BJ (cell line): ENCODE measurements at regions not wholly inside any gene's neighbourhood (a gene's known extent, or its start where the extent isn't known, plus 50 kb on each side); places are given as distances from the start of the nearest gene placed in this dataset.
A peak's percentile ranks its signal among the peaks of the same experiment; 100 is the strongest.

Source experiments
- CTCF ChIA-PET: fragments of 350-600 bp; formaldehyde crosslinking; extraction: SDS; loops from one replicate; lab custom pipeline; 2021; ENCODE audit warnings: antibody characterized with exemption, inconsistent platforms; lab: Yijun Ruan, JAX
- POLR2A ChIA-PET: fragments of 300-600 bp; sonication (Branson Sonifier 250); formaldehyde crosslinking; extraction: SDS; loops from one replicate; lab custom pipeline; 2021; ENCODE audit warnings: antibody characterized with exemption; lab: Charles Lee
- DNase-seq: peaks from one replicate; pipeline ENCODE4 v3.0.0-alpha.2; 2011; ENCODE audit warnings: low read depth
- H3K27me3 ChIP-seq: 2 replicates; pipeline ENCODE4 v1.6.0; 2011; ENCODE audit warnings: low read length; ENCODE audit not compliant: control insufficient read depth, insufficient read depth
- H3K36me3 ChIP-seq: 2 replicates; pipeline ENCODE4 v1.5.1; 2011; ENCODE audit warnings: low read length; ENCODE audit not compliant: control insufficient read depth, insufficient read depth
- H3K4me3 ChIP-seq: 2 replicates; pipeline ENCODE4 v1.5.1; 2011; ENCODE audit warnings: low read depth, mild to moderate bottlenecking, control low read depth, low read length
- TF ChIP-seq, protein P1 (sequence below): IDR thresholded peaks from 2 replicates; pipeline ENCODE4 v1.5.1; 2011; ENCODE audit warnings: low read depth, mild to moderate bottlenecking, control low read depth, inconsistent platforms, low read length, moderate library complexity; ENCODE audit not compliant: insufficient read depth

DNA sequence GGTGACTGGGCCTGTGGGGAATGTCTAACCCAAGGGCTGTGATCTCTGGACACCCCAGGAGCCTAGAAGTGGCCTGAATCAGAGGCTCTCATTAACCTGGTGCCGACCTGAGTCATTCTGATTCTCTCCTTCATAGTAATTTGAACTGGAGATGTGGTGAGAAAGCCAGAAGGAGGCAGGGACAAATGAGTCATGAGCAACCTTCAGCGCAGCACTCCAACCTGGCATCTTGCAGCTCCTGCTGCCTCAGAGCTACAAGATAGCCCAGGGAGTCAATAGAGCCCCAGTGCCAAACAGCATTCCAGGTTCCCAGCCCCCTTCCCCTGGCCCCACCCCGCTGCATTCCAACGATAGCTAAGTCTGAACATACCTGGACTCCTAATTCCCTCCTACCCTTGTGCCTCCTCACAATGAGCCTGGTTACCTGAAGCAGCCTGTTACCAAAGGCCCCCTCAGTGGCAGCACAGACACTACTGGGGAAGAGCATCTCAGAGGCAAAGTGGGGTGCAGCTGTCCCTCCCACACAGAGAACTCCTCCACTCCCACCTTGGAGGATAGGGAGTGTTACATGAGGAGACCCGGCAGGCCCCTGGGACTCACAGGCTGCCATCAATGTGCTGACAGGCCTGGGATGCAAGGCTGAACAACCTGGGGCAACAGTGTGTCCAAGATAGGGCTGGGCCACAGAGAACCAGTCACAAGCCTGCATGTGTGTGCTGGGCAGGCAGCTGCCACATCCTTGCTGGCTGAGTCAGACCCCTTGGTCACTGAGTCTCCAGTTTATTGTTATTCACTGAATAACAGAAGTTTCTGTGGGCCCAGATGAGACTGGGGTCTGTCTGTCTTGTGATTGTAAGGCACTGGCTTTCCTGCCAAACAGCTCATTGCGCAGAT is 76.8 kb upstream of the LEP start:
- CTCF ChIA-PET = interaction anchor here (1.1 to 3.7 kb wide), 2 partner anchors 29 to 45 kb away, joined by 3 to 16 read pairs; no protein-coding TSS in a partner anchor
- Histone ChIP-seq H3K27me3 (peaks cover 40% of the 10 kb centered on the region), H3K4me3 (no peak overlapping the region), H3K36me3 (no peaks in the 10 kb centered on the region)
- POLR2A ChIA-PET = no interaction called here
- no peak for DNase-seq
- TF ChIP-seq, protein P1, sequence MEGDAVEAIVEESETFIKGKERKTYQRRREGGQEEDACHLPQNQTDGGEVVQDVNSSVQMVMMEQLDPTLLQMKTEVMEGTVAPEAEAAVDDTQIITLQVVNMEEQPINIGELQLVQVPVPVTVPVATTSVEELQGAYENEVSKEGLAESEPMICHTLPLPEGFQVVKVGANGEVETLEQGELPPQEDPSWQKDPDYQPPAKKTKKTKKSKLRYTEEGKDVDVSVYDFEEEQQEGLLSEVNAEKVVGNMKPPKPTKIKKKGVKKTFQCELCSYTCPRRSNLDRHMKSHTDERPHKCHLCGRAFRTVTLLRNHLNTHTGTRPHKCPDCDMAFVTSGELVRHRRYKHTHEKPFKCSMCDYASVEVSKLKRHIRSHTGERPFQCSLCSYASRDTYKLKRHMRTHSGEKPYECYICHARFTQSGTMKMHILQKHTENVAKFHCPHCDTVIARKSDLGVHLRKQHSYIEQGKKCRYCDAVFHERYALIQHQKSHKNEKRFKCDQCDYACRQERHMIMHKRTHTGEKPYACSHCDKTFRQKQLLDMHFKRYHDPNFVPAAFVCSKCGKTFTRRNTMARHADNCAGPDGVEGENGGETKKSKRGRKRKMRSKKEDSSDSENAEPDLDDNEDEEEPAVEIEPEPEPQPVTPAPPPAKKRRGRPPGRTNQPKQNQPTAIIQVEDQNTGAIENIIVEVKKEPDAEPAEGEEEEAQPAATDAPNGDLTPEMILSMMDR = no peak

GRCh38 chr7:128164955-128165670 is 76.0 kb upstream of the LEP start:
- Histone ChIP-seq H3K27me3 (peaks cover 46% of the 10 kb centered on the region), H3K4me3 (no peak overlapping the region), H3K36me3 (no peaks in the 10 kb centered on the region)
- ChIA-PET CTCF (interaction anchor here (1.1 to 3.7 kb wide), 2 partner anchors 29 to 45 kb away, joined by 3 to 16 read pairs; no protein-coding TSS in a partner anchor), POLR2A (interaction anchor here (0.6 kb wide), 1 partner anchor 124 kb away, joined by 3 read pairs; no protein-coding TSS in a partner anchor)
- no peak for DNase-seq
- TF ChIP-seq, protein P1 = no peak

GRCh38 chr7:128165927-128166420 is 75.1 kb upstream of the LEP start:
- H3K36me3 ChIP-seq = no peaks in the 10 kb centered on the region
- DNase-seq = no peak
- CTCF ChIA-PET = interaction anchor here (3.7 kb wide), 1 partner anchor 30 kb away, joined by 16 read pairs; no protein-coding TSS in a partner anchor
- POLR2A ChIA-PET = interaction anchor here (0.6 kb wide), 1 partner anchor 125 kb away, joined by 3 read pairs; no protein-coding TSS in a partner anchor
- H3K27me3 ChIP-seq = peaks cover 47% of the 10 kb centered on the region
- no peak overlapping the region for H3K4me3 ChIP-seq
- TF ChIP-seq, protein P1 = no peak

DNA sequence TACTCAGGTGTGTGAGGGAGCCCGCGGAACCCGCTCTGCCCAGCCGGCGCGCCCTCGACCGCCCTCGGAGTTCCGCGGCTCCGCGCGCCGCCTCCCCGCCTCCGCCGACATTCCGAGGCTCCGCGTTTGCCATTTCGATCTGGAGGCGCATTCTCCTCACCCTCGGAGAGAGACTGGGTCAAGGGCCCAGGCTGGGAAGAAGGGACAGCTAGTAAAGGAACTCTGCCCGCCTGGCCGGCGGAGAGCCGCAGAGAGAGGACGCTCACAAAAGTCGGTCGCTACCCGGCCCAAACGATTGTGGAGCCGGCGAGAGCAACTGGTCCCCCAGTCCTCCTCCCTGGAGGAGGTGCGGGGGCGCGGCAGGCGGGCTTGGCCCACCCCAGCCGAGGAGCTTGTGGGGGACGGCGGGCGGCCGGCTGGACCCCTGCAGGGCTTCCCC is 74.5 kb upstream of the LEP start:
- ChIA-PET POLR2A (no interaction called here), CTCF (interaction anchor here (3.7 kb wide), 1 partner anchor 31 kb away, joined by 16 read pairs; no protein-coding TSS in a partner anchor)
- TF ChIP-seq, protein P1 = no peak
- Histone ChIP-seq H3K4me3 (peak overlapping the region; percentile 19), H3K27me3 (peaks cover 48% of the 10 kb centered on the region), H3K36me3 (no peaks in the 10 kb centered on the region)
- no peak for DNase-seq
